K562 (cell line): ENCODE measurements at regions not wholly inside any gene's neighbourhood (a gene's known extent, or its start where the extent isn't known, plus 50 kb on each side); places are given as distances from the start of the nearest gene placed in this dataset.

Experiments
- BRF2 ChIP-seq: IDR thresholded peaks from 3 replicates; pipeline ENCODE4 v1.6.1; 2011; ENCODE audit warnings: borderline replicate concordance, mild to moderate bottlenecking; ENCODE audit not compliant: insufficient read length, insufficient read depth
- CBFB ChIP-seq: sonication (generic); formaldehyde crosslinking; IDR thresholded peaks from 2 replicates; pipeline ENCODE4 v1.4.0; 2020; ENCODE audit warnings: mild to moderate bottlenecking, missing genetic modification reagents
- CREBBP ChIP-seq: IDR thresholded peaks from one replicate; pipeline ENCODE4 v1.6.1; 2012; ENCODE audit warnings: low read depth, mild to moderate bottlenecking, control low read depth, inconsistent platforms, low read length
- ELK3 ChIP-seq: fragments of 450-650 bp; formaldehyde crosslinking; IDR thresholded peaks from 2 replicates; pipeline ENCODE4 v1.4.0; 2020; ENCODE audit warnings: mild to moderate bottlenecking
- EP300 ChIP-seq: IDR thresholded peaks from 2 replicates; pipeline ENCODE4 v1.6.1; 2012; ENCODE audit warnings: low read length, improper control_type of control experiment
- ETV5 ChIP-seq: sonication (generic); formaldehyde crosslinking; IDR thresholded peaks from 2 replicates; pipeline ENCODE4 v1.4.0; 2020; ENCODE audit warnings: low read depth, mild to moderate bottlenecking, missing genetic modification reagents
- GABPA ChIP-seq: fragments of 200-800 bp; sonication (Bioruptor generic); conservative IDR thresholded peaks from 2 replicates; pipeline ENCODE4 v1.6.1; 2016; ENCODE audit warnings: low read depth, missing genetic modification characterization, missing compliant biosample characterization
- GABPB1 ChIP-seq: sonication (generic); formaldehyde crosslinking; IDR thresholded peaks from 2 replicates; pipeline ENCODE4 v1.8.0; 2022; ENCODE audit warnings: mild to moderate bottlenecking, missing genetic modification reagents
- JUND ChIP-seq, 2 experiments: IDR thresholded peaks; 2 replicates in 1 of 2; 3 replicates in 1 of 2; pipeline ENCODE4 v1.6.1; 2011; ENCODE audit warnings: borderline replicate concordance in 2 of 2, low read depth in 2 of 2, low read length in 2 of 2, improper control_type of control experiment in 1 of 2, missing biosample characterization in 1 of 2, missing genetic modification characterization in 1 of 2, missing genetic modification reagents in 1 of 2
- MAFG ChIP-seq: fragments of 450-650 bp; conservative IDR thresholded peaks from 2 replicates; pipeline ENCODE4 v1.6.1; 2016; ENCODE audit warnings: missing genetic modification characterization, missing compliant biosample characterization
- POLR2AphosphoS5 ChIP-seq: IDR thresholded peaks from 2 replicates; pipeline ENCODE4 v1.6.1; 2011; ENCODE audit warnings: mild to moderate bottlenecking, low read depth, low read length, moderate library complexity; ENCODE audit not compliant: control insufficient read depth, insufficient read depth
- SMAD2 ChIP-seq: fragments of 150-350 bp; IDR thresholded peaks from 2 replicates; pipeline ENCODE4 v1.6.1; 2014; ENCODE audit warnings: low read depth, mild to moderate bottlenecking, low read length
- ZNF23 ChIP-seq: fragments of 250-450 bp; sonication (Bioruptor Pico); IDR thresholded peaks from 2 replicates; pipeline ENCODE4 v1.4.0; 2020; ENCODE audit warnings: mild to moderate bottlenecking
- ZNF282 ChIP-seq: sonication (generic); formaldehyde crosslinking; IDR thresholded peaks from 2 replicates; pipeline ENCODE4 v1.8.1; 2023; ENCODE audit warnings: missing genetic modification reagents
- ZNF449 ChIP-seq: fragments of 250-450 bp; sonication (Bioruptor Pico); IDR thresholded peaks from 2 replicates; pipeline ENCODE4 v1.8.0; 2022; ENCODE audit warnings: moderate library complexity, mild to moderate bottlenecking, inconsistent platforms
- ZNF583 ChIP-seq: fragments of 250-450 bp; sonication (Bioruptor Pico); IDR thresholded peaks from 2 replicates; pipeline ENCODE4 v1.4.0; 2020
- ZZZ3 ChIP-seq: fragments of 450-650 bp; IDR thresholded peaks from 2 replicates; pipeline ENCODE4 v1.6.1; 2016; ENCODE audit warnings: antibody characterized with exemption, mild to moderate bottlenecking, moderate library complexity
- TF ChIP-seq, protein P1 (sequence below): sonication (generic); formaldehyde crosslinking; IDR thresholded peaks from 2 replicates; pipeline ENCODE4 v1.8.0; 2022; ENCODE audit warnings: mild to moderate bottlenecking, low read depth, missing genetic modification reagents
- TF ChIP-seq, protein P2 (sequence below): fragments of 450-650 bp; formaldehyde crosslinking; conservative IDR thresholded peaks from 2 replicates; pipeline ENCODE4 v1.4.0; 2022; ENCODE audit warnings: mild to moderate bottlenecking, missing genetic modification characterization
- TF ChIP-seq, protein P3 (sequence below): fragments of 250-450 bp; sonication (Bioruptor Pico); IDR thresholded peaks from 2 replicates; pipeline ENCODE4 v1.8.0; 2021; ENCODE audit warnings: mild to moderate bottlenecking, moderate library complexity

DNA sequence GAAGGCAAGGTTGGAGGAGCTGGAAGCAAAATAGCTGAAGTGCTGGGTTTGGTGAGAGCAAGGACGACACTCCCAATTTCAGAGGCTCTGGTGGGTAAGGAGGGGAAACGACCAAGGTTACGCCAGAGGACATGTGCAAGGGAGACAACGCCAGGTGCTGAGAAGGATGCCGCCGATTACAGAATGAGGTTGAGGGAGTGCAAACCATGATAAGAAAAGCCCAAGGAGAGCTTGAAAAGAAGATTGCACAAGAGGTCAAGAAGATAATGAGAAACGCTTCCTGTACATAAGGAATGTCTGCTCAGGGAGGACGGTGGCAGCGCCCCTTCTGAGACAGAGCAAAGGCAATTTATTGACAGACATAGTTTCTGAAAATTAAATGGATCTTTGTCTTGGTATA, 382.0 kb upstream of the PROX1 start (continued):
- no peak for TF ChIP-seq ZNF449 (CRISPR knock-in tag)
- peak; percentile 63 for TF ChIP-seq GABPA (tag)
- TF ChIP-seq POLR2AphosphoS5: peak; percentile 86
- 0 out of 2 replicates have a peak, but pooled peaks have one; percentile 38 for TF ChIP-seq JUND (IDR thresholded peaks at IDR 0.05; ENCODE audit: borderline replicate concordance, low read depth, low read length)
- TF ChIP-seq JUND (tag; IDR thresholded peaks at IDR 0.05; ENCODE audit: borderline replicate concordance, low read depth, low read length): no peak; the same call in 2 of the 3 replicates
- no peak for TF ChIP-seq GABPB1
- no peak for TF ChIP-seq MAFG (tag)
- TF ChIP-seq, protein P1, sequence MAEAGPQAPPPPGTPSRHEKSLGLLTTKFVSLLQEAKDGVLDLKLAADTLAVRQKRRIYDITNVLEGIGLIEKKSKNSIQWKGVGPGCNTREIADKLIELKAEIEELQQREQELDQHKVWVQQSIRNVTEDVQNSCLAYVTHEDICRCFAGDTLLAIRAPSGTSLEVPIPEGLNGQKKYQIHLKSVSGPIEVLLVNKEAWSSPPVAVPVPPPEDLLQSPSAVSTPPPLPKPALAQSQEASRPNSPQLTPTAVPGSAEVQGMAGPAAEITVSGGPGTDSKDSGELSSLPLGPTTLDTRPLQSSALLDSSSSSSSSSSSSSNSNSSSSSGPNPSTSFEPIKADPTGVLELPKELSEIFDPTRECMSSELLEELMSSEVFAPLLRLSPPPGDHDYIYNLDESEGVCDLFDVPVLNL: no peak
- TF ChIP-seq SMAD2: no peak
- TF ChIP-seq ETV5 (CRISPR knock-in tag): 0 out of 2 replicates have a peak, but pooled peaks have one; percentile 28
- TF ChIP-seq, protein P2, sequence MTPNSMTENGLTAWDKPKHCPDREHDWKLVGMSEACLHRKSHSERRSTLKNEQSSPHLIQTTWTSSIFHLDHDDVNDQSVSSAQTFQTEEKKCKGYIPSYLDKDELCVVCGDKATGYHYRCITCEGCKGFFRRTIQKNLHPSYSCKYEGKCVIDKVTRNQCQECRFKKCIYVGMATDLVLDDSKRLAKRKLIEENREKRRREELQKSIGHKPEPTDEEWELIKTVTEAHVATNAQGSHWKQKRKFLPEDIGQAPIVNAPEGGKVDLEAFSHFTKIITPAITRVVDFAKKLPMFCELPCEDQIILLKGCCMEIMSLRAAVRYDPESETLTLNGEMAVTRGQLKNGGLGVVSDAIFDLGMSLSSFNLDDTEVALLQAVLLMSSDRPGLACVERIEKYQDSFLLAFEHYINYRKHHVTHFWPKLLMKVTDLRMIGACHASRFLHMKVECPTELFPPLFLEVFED: no peak
- TF ChIP-seq ELK3 (CRISPR knock-in tag): no peak
- no peak for TF ChIP-seq CREBBP
- 0 out of 2 replicates have a peak, but pooled peaks have one; percentile 26 for TF ChIP-seq CBFB
- no peak for TF ChIP-seq ZNF23 (CRISPR knock-in tag)
- TF ChIP-seq, protein P3, sequence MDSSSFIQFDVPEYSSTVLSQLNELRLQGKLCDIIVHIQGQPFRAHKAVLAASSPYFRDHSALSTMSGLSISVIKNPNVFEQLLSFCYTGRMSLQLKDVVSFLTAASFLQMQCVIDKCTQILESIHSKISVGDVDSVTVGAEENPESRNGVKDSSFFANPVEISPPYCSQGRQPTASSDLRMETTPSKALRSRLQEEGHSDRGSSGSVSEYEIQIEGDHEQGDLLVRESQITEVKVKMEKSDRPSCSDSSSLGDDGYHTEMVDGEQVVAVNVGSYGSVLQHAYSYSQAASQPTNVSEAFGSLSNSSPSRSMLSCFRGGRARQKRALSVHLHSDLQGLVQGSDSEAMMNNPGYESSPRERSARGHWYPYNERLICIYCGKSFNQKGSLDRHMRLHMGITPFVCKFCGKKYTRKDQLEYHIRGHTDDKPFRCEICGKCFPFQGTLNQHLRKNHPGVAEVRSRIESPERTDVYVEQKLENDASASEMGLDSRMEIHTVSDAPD (CRISPR knock-in tag): no peak
- no peak for TF ChIP-seq ZZZ3
- TF ChIP-seq ZNF282 (CRISPR knock-in tag): no peak
- TF ChIP-seq ZNF583 (CRISPR knock-in tag): no peak
- TF ChIP-seq EP300: peak; percentile 84
- no peak for TF ChIP-seq BRF2
